ENCODE measurements at regions not wholly inside any gene's neighbourhood (a gene's known extent, or its start where the extent isn't known, plus 50 kb on each side); places are given as distances from the start of the nearest gene placed in this dataset.
"Not testable (repeated sequence)": the region's sequence is repeated elsewhere in the genome, so short reads cannot be mapped to it uniquely, and the experiment has no call there.

DNA sequence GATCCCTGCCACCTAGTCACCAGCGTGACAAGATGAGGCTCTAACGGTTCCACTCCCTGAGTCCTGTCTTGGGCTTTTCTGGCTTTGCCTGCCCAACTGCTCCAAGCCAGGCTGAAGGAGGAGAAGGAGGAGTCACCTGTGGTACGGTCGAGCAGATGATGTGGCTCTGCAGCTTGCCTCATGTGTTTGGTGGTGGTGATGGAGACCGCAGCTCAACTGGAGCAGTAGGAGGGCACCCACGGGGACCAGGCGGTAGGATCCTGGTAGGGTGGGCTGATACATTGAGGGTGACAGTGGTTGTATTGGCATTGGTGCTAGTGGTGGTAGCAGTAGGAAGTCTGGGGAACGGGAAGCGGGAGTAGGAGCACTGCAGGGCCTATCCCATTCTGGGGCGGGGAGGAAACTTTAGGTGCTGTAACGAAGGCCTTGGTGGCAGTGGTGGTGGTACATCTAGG lies 202.8 kb upstream of the WSB1 start:
- no peaks in the 10 kb centered on the region for H3K4me1 ChIP-seq (ENCODE audit: insufficient read depth)
- H3K27ac ChIP-seq (ENCODE audit: low read depth), result no peak overlapping the region
- DNase-seq (ENCODE audit: extremely low spot score), result no peak
- WGBS, result 85% methylated on average over 11 of the region's 11 CpGs
- no peak overlapping the region for H3K4me3 ChIP-seq (ENCODE audit: low read depth, low read length)
- no peaks in the 10 kb centered on the region for H3K36me3 ChIP-seq (ENCODE audit: insufficient read depth)

DNA sequence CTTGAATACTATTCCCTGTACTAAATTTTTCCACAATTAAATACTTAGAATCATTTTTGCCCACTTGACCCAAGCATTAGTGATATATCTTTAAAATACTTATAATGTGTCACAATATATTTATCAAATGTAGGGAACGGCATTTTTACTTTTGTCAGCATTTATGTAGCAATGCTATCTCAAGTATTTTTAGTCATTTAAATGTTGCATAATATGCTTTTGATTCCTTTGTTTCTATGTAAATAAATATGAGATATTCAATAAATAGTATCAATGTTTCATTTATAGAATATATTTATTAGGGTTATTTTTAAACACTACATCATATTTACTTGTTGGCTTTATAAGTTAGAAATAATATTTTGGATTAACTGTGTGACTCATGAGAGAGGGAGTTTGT lies 199.7 kb upstream of the WSB1 start:
- not testable (repeated sequence) for H3K27ac ChIP-seq (ENCODE audit: low read depth); DNase-seq (ENCODE audit: extremely low spot score); H3K4me3 ChIP-seq (ENCODE audit: low read depth, low read length); H3K4me1 ChIP-seq (ENCODE audit: insufficient read depth); H3K36me3 ChIP-seq (ENCODE audit: insufficient read depth)
- 90% methylated on average over 1 of the region's 1 CpG for WGBS

DNA sequence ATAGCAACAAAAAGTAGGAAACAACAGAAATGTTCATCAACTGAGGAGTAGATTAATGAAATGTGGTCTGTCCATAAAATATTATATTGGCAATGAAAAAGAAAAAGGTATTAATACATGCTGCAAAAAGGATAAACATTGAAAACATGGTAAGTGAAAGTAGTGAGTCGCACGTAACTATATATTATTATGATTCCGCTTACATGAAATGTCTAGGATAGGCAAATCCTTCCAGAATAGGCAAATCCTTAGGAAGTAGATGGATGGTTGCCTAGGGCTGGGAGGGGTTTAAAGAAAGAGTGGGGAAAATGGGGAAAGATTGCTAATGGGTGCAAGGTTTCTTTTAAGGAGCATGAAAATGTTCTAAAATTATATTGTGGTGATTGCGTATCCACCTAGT lies 198.1 kb upstream of the WSB1 start:
- H3K27ac ChIP-seq (ENCODE audit: low read depth); H3K4me3 ChIP-seq (ENCODE audit: low read depth, low read length); DNase-seq (ENCODE audit: extremely low spot score); H3K36me3 ChIP-seq (ENCODE audit: insufficient read depth); H3K4me1 ChIP-seq (ENCODE audit: insufficient read depth): not testable (repeated sequence)
- 89% methylated on average over 4 of the region's 4 CpGs for WGBS

DNA sequence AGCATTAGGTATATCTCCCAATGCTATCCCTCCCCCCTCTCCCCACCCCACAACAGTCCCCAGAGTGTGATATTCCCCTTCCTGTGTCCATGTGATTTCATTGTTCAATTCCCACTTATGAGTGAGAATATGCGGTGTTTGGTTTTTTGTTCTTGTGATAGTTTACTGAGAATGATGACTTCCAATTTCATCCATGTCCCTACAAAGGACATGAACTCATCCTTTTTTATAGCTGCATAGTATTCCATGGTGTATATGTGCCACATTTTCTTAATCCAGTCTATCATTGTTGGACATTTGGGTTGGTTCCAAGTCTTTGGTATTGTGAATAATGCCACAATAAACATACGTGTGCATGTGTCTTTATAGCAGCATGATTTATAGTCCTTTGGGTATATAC lies 194.6 kb upstream of the WSB1 start:
- WGBS, result 87% methylated on average over 2 of the region's 2 CpGs
- not testable (repeated sequence) for DNase-seq (ENCODE audit: extremely low spot score); H3K27ac ChIP-seq (ENCODE audit: low read depth); H3K36me3 ChIP-seq (ENCODE audit: insufficient read depth); H3K4me1 ChIP-seq (ENCODE audit: insufficient read depth); H3K4me3 ChIP-seq (ENCODE audit: low read depth, low read length)

DNA sequence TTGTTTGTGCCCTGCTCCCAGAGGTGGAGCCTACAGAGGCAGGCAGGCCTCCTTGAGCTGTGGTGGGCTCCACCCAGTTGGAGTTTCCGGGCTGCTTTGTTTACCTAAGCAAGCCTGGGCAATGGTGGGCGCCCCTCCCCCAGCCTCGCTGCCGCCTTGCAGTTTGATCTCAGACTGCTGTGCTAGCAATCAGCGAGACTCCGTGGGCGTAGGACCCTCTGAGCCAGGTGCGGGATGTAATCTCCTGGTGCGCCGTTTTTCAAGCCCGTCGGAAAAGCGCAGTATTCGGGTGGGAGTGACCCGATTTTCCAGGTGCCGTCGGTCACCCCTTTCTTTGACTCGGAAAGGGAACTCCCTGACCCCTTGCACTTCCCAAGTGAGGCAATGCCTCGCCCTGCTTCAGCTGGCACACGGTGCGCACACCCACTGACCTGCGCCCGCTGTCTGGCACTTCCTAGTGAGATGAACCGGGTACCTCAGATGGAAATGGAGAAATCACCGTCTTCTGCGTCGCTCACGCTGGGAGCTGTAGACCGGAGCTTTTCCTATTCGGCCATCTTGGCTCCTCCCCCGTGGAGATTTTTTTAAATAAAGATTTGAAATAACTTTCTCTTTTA lies 189.2 kb upstream of the WSB1 start:
- H3K36me3 ChIP-seq (ENCODE audit: insufficient read depth); H3K4me1 ChIP-seq (ENCODE audit: insufficient read depth); H3K27ac ChIP-seq (ENCODE audit: low read depth); H3K4me3 ChIP-seq (ENCODE audit: low read depth, low read length); DNase-seq (ENCODE audit: extremely low spot score): not testable (repeated sequence)
- 87% methylated on average over 30 of the region's 31 CpGs for WGBS

DNA sequence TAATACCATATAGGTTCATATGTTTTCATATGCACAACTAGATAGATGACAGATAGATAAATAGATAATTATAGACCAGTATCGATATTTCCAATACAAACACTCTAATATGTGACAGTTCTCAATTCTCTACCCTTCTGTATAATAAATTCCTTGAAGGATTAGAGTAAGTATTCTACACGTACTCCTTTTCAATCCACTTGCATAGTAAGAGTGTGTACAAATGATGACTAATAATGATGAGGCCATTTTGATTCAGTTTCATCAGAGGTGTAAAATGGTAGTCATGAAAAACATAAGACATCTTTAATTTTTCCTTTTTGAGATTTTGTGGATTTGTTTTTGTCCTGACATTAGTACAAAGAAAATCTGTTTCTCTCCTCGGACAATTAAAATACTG lies 188.3 kb upstream of the WSB1 start:
- Histone ChIP-seq H3K4me1 (ENCODE audit: insufficient read depth) (no peaks in the 10 kb centered on the region), H3K27ac (ENCODE audit: low read depth) (no peak overlapping the region), H3K36me3 (ENCODE audit: insufficient read depth) (no peaks in the 10 kb centered on the region), H3K4me3 (ENCODE audit: low read depth, low read length) (no peak overlapping the region)
- 59% methylated on average over 3 of the region's 3 CpGs for WGBS
- no peak for DNase-seq (ENCODE audit: extremely low spot score)

DNA sequence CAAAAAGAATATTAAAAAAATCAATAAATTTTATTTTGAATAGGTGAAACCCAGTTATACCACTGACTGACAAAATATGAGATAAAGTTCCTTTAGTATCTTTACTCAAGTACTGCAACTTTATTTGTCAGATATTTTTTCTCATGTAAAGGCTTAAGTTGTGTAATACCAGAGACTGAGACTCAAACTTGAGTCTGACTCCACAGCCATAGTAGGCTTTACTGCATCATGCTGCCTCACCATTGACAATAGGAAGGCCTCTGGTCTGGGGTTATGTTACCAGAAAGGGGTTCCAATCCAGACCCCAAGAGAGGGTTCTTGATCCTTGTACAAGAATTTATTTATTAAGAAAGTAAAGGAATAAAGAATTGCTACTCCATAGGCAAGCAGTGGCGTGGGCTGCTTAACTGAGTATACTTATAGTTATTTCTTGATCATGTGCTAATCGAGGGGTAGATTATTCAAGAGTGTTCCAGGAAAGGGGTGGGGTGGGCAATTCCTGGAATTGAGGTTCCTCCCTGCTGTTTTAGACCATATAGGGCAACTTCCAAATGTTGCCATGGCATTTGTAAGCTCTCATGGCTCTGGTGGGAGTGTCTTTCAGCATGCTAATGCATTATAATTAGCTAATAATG lies 187.4 kb upstream of the WSB1 start:
- H3K4me1 ChIP-seq (ENCODE audit: insufficient read depth), result no peaks in the 10 kb centered on the region
- WGBS, result 39% methylated on average over 2 of the region's 2 CpGs
- DNase-seq (ENCODE audit: extremely low spot score), result no peak

DNA sequence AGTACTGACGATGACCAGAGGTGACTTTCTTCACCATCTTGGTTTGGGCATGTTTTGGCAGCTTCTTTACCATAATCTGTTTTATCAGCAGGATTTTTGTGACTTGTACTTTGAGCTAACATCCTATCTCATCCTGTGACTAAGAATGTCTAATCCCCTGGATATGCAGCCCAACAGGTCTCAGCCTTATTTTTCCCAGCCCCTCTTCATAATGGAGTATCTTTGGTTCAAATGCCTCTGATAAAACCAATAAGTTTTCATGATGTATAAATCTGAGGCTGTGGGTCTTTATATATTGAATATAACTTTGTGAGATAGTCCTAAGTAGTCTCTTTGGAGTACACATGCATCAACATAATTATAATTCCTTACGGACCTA lies 186.9 kb upstream of the WSB1 start:
- H3K4me3 ChIP-seq (ENCODE audit: low read depth, low read length), result no peak overlapping the region
- WGBS, result 56% methylated on average over 2 of the region's 2 CpGs
- DNase-seq (ENCODE audit: extremely low spot score), result no peak
- no peaks in the 10 kb centered on the region for H3K4me1 ChIP-seq (ENCODE audit: insufficient read depth)
- no peaks in the 10 kb centered on the region for H3K36me3 ChIP-seq (ENCODE audit: insufficient read depth)
- H3K27ac ChIP-seq (ENCODE audit: low read depth), result no peak overlapping the region

More for the DNA sequence above, 187.4 kb upstream of the WSB1 start:
- Histone ChIP-seq H3K4me3 (ENCODE audit: low read depth, low read length) (no peak overlapping the region), H3K36me3 (ENCODE audit: insufficient read depth) (no peaks in the 10 kb centered on the region), H3K27ac (ENCODE audit: low read depth) (no peak overlapping the region)

DNA sequence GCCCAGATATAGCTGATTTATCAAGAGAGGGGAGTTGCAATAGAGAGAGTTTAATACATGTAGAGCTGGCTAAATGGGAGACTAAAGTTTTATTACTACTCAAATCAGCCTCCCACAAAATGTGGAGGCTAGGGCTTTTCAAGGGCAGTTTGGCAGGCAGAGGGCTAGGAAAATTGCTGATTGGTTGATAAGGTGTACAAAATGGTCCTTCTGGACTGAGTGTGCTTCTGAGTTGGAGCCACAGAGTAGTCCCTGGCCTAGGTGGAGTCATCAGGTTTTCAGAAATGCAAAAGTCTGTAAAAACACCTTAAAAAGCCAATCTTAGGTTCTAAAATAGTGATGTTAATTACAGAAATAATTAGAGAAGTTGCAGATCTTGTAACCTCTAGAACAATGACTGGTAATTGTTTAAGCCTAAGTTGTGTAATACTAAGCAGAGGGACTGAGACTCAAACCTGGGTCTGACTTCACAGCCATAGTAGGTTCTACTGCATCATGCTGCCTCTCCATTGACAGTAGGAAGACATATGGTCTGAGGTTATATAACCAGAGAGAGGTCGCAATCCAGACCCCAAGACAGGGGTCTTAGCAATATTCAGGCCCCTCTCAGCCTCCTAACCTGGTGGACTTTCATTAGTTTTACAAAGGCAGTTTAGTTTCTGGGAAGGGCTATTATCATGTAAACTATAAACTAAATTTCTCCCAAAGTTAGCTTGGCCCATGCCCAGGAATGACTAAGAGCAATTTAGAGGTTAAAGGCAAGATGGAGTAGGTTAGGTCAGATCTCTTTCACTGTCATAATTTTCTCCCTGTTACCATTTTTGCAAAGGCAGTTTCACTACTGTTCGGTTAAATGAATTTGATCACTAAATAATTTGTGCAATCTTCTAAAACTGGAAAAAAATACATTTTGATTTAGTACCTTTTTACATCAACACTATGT lies 186.3 kb upstream of the WSB1 start:
- 46% methylated on average over 2 of the region's 2 CpGs for WGBS
- DNase-seq (ENCODE audit: extremely low spot score); H3K4me3 ChIP-seq (ENCODE audit: low read depth, low read length); H3K4me1 ChIP-seq (ENCODE audit: insufficient read depth); H3K27ac ChIP-seq (ENCODE audit: low read depth); H3K36me3 ChIP-seq (ENCODE audit: insufficient read depth): not testable (repeated sequence)

DNA sequence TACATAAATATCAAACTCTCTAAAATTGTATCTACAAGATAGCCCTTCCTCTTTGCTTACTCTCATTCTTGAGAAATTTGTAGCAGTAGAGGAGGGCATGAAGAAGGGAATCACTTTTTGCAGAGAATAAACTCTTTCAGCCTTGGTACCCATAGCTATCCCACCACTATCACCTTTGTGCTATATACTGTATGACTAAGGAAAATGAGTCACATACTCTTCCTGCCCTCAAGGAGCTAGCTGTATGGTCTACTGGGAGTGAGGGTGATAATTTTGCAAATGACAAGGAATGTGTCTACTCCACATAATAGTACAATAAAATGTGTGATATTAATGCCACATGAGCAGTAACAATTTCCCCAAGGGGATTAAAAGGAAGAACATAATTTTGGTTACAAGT lies 184.6 kb upstream of the WSB1 start:
- no peak overlapping the region for H3K27ac ChIP-seq (ENCODE audit: low read depth)
- no peaks in the 10 kb centered on the region for H3K36me3 ChIP-seq (ENCODE audit: insufficient read depth)
- H3K4me3 ChIP-seq (ENCODE audit: low read depth, low read length), result no peak overlapping the region
- no peak for DNase-seq (ENCODE audit: extremely low spot score)
- no peaks in the 10 kb centered on the region for H3K4me1 ChIP-seq (ENCODE audit: insufficient read depth)

DNA sequence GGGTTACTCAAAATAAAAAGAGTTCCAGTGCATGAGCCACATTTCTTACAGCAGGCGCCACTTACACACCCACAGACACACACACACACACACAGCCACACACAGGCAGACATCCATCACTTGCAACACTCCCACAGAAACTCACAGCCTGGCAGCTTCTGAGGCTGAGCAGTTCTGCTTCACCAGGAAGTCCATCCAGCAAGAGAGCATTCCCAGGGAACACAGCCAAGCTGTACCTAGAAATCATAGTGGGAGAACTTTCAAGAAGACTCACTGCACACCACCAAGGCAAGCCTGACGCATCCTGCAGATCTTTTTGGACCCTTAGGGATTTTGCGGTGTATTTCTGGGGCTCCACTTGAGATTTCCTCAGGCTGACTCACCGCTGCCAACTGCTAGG lies 140.9 kb upstream of the WSB1 start:
- 86% methylated on average over 4 of the region's 4 CpGs for WGBS

DNA sequence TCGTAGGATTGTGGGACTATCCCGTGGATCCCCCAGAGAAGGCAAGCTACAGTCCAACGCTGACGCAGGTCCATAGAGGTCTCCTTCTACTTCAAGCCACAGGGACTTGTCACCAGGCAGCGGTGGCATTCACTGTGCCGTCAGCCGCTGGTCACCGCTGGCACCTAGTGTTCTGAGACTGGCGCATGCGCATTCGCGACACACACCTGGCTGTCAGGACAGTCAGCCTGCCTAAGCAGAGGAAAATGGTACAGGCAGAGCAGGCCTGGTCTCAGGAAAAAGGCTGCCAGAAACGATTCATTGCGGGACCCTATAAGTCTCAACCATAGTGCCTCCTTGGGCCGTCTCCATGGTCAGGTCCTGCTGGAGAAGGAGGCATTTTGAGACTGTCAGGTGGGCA lies 138.0 kb upstream of the WSB1 start:
- no peak for DNase-seq (ENCODE audit: extremely low spot score)
- Histone ChIP-seq H3K4me3 (ENCODE audit: low read depth, low read length) (no peak overlapping the region), H3K36me3 (ENCODE audit: insufficient read depth) (no peaks in the 10 kb centered on the region), H3K4me1 (ENCODE audit: insufficient read depth) (no peaks in the 10 kb centered on the region), H3K27ac (ENCODE audit: low read depth) (no peak overlapping the region)
- WGBS, result 91% methylated on average over 15 of the region's 15 CpGs

More for the DNA sequence above, 140.9 kb upstream of the WSB1 start:
- no peaks in the 10 kb centered on the region for H3K4me1 ChIP-seq (ENCODE audit: insufficient read depth)
- no peaks in the 10 kb centered on the region for H3K36me3 ChIP-seq (ENCODE audit: insufficient read depth)
- DNase-seq (ENCODE audit: extremely low spot score), result no peak
- no peak overlapping the region for H3K27ac ChIP-seq (ENCODE audit: low read depth)
- H3K4me3 ChIP-seq (ENCODE audit: low read depth, low read length), result no peak overlapping the region

DNA sequence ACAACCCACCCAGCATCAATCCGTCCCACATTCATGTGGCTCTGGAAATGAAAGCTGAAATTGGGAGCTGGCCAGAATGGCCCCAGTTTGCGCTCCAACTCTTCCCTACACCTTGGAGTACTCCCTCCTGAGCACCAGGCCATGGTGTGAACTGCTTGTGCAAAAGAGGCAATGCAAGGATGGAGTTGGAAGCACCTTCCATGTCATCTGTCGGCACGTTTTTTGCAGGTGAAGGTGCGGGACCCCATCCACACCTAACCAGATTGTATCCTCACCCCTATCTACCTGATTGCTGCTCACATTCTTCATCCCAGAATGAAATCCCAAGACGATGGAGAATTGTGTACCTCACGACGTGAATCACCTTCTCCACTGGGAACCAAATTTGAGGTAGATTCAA lies 136.6 kb upstream of the WSB1 start:
- H3K4me3 ChIP-seq (ENCODE audit: low read depth, low read length), result no peak overlapping the region
- H3K27ac ChIP-seq (ENCODE audit: low read depth), result no peak overlapping the region
- DNase-seq (ENCODE audit: extremely low spot score), result no peak
- H3K4me1 ChIP-seq (ENCODE audit: insufficient read depth), result no peaks in the 10 kb centered on the region
- 77% methylated on average over 8 of the region's 8 CpGs for WGBS
- H3K36me3 ChIP-seq (ENCODE audit: insufficient read depth), result no peaks in the 10 kb centered on the region

DNA sequence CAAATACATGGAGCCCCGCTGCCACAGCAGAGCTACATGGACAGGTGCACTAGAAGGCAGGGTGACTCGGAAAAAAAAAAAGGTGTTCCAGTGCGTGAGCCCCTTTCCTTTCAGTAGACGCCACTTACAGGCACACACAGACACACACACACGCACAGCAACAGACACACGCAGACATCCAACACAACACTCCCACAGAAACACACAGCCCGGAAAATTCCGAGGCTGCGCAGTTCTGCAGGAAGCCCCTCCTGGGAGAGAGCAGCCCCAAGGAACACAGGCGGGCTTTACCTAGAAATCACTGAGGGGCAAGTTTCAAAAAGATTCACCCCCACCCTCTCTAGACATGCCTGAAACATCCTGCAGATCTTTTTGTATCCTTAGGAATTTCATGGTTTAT lies 136.0 kb upstream of the WSB1 start:
- DNase-seq (ENCODE audit: extremely low spot score), result no peak
- H3K4me1 ChIP-seq (ENCODE audit: insufficient read depth), result no peaks in the 10 kb centered on the region
- H3K36me3 ChIP-seq (ENCODE audit: insufficient read depth), result no peaks in the 10 kb centered on the region
- no peak overlapping the region for H3K4me3 ChIP-seq (ENCODE audit: low read depth, low read length)
- H3K27ac ChIP-seq (ENCODE audit: low read depth), result no peak overlapping the region
- WGBS, result 88% methylated on average over 10 of the region's 10 CpGs
